Right ventricle myocardium superior (tissue), 1 donor: ENCODE measurements at regions not wholly inside any gene's neighbourhood (a gene's known extent, or its start where the extent isn't known, plus 50 kb on each side); places are given as distances from the start of the nearest gene placed in this dataset.

Source experiments
- ATAC-seq: fragments of 200-7000 bp; cut with Tn5 transposase; one replicate; pipeline ENCODE4 v1.9.1; 2020; ENCODE audit warnings: mild to moderate bottlenecking; ENCODE audit not compliant: poor library complexity
- DNase-seq: peaks from one replicate; pipeline ENCODE4 v3.0.0-alpha.2; 2020
- intact Hi-C: fragments of 100-400 bp; cut with DNase I; formaldehyde crosslinking; loops from one replicate; pipeline ENCODE4 v1.11.2; 2022
- donor health status: DM: no; HTN: yes; CAD: no; lungs with severe emphysema.

DNA sequence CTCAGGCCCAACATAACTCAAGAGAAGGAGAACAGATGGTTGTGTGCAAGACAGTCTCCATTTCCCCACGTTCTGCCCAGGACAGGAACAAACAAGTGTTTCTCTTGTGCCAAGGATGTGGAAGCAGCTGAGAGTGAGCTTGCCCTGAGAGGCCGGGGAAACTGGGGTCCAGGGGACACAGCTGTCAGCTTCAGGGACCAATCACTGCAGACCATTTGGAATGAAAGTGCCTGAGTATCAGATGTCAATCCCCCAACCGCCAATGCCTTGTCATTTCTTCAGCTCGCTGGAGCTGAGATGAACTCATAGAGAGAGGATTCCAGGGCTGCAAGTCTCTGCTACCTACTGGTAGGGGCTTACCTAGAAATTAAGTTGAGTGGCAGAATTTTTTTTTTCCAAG, 71.9 kb upstream of the METAP2 start:
- ATAC-seq, result no peak
- no peak for DNase-seq
- intact Hi-C loops, result no loop called here

- no peak for DNase-seq
- no peak for ATAC-seq
- intact Hi-C loops, result no loop called here
These were observed 65.8 kb upstream of the METAP2 start for GRCh38 chr12:95408201-95408600.

DNA sequence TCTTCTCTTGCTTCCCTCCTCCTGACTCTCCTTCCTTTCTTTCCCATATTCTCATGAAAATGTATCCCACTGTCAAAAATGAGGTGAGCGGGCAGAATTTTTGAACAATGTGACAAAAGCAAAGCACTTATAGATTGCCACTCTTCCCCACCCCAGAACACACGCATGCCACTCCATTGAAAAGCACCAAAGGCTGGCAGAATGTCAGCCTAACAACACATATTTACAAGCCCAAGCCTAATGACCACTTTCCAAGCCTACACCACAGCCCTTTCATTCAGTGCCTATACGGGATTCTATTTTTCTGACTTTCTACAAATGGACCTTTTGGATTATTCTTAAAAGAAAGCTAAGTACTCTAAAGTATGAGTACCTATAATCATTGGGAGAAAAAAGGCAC, 62.9 kb upstream of the METAP2 start:
- ATAC-seq (no peak), DNase-seq (no peak)
- intact Hi-C loops, result no loop called here

GRCh38 chr12:95411466-95411865, 62.5 kb upstream of the METAP2 start:
- intact Hi-C loops, result no loop called here
- DNase-seq (no peak), ATAC-seq (no peak)

DNA sequence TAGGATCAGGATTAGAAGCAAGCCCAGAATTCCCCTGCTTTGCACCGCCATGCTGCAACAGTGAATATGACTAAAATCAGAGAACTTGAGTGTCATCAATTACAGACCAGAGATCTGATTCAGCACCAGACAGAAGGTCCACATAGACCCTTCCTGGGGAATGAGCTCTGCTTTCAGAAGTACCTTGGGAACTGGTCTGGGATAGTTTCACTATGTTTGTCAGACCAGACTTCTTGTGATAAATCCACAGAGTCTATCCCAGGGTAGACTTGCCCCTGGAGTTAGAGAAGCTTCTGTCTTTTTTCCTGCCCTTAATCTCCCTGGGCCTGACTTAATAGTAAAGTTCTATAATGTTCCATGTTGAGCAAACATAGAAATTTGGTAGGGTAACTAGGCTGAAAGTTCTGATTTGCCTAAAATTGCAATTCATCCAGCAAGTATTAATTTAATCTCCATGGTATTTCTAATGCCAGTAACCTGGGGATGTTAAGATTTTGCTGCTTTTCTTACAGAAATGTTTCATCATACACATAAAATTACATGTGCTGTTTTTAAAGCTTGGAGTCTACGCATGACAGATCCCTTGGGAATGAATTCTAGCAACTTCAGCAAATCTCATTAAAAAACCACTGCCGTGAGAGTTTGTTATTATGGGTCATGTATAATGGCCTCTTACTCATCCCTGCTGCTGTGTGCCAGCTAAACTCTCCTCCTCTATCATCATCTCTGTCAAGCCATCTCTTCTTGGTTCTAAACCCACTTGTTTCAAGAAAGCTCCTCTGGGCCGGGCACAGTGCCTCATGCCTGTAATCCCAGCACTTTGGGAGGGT, 61.3 kb upstream of the METAP2 start:
- intact Hi-C loops, result no loop called here
- ATAC-seq, result no peak
- DNase-seq, result no peak

- ATAC-seq, result no peak
- intact Hi-C loops, result no loop called here
- DNase-seq, result no peak
These were observed 60.4 kb upstream of the METAP2 start for GRCh38 chr12:95413576-95413975.

DNA sequence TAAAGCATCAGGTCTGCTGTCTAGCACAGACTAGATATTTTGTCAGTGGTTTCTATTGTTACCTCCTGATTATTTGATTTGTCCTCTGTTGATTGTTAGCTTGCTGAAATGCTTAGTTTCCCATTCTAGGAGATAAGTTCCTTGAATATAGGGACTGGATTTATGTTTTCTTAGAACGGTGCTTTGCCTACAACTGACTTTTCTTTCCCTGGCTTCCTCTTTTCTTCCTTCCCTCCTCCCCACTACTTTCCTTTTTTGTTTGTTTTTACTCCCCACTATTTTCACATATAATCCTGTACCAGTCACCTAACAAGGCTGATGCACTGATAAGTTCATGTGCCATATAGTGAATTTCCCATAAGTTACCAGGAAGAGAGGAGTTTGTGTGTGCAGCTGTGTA, 58.5 kb upstream of the METAP2 start:
- DNase-seq (no peak), ATAC-seq (no peak)
- intact Hi-C loops, result no loop called here

GRCh38 chr12:95416111-95416636, 57.8 kb upstream of the METAP2 start:
- ATAC-seq, result no peak
- intact Hi-C loops, result no loop called here
- no peak for DNase-seq

DNA sequence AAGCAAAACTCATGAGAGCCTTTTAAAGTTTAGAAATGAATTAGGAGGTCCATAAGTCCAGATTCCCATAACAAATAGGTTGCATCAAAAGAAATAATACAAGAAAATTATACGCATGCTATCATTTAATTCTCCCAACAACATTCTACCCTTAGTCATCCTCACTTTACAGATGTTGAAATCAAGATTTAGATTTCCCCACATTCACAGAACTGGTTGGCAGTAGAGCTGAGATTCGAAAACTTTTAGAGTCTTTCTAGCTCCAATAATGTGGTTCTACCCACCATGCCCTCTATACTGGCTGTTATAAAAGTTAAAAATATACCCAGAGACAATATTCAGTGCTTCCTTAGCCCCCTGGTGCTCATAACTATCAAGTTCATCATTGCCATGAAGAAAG, 56.6 kb upstream of the METAP2 start:
- DNase-seq, result no peak
- ATAC-seq, result no peak
- intact Hi-C loops, result no loop called here

- no peak for DNase-seq
- intact Hi-C loops, result no loop called here
- peak; percentile 96 for ATAC-seq
These were observed 55.8 kb upstream of the METAP2 start for GRCh38 chr12:95418142-95418541.
